Activated naive CD4-positive, alpha-beta T cell treated with anti-CD3 and anti-CD28 coated beads, Interleukin-2, amount 50 U/mL, for 24 hours (primary cell): ENCODE measurements at regions not wholly inside any gene's neighbourhood (a gene's known extent, or its start where the extent isn't known, plus 50 kb on each side); places are given as distances from the start of the nearest gene placed in this dataset.
A peak's percentile ranks its signal among the peaks of the same experiment; 100 is the strongest.

ENCODE experiments used
- H3K27ac Mint-ChIP-seq: one replicate; pipeline ENCODE4 v1.8.0; 2021; ENCODE audit warnings: mild to moderate bottlenecking, mixed read lengths
- H3K27me3 Mint-ChIP-seq: one replicate; pipeline ENCODE4 v1.8.0; 2021; ENCODE audit warnings: mixed read lengths
- H3K36me3 Mint-ChIP-seq: one replicate; pipeline ENCODE4 v1.8.0; 2021; ENCODE audit warnings: mixed read lengths
- H3K4me1 Mint-ChIP-seq: one replicate; pipeline ENCODE4 v1.8.0; 2021; ENCODE audit warnings: mixed read lengths
- H3K4me3 Mint-ChIP-seq: one replicate; pipeline ENCODE4 v1.8.0; 2021; ENCODE audit warnings: mild to moderate bottlenecking, mixed read lengths
- H3K9me3 Mint-ChIP-seq: one replicate; pipeline ENCODE4 v1.8.0; 2021; ENCODE audit warnings: mixed read lengths

DNA sequence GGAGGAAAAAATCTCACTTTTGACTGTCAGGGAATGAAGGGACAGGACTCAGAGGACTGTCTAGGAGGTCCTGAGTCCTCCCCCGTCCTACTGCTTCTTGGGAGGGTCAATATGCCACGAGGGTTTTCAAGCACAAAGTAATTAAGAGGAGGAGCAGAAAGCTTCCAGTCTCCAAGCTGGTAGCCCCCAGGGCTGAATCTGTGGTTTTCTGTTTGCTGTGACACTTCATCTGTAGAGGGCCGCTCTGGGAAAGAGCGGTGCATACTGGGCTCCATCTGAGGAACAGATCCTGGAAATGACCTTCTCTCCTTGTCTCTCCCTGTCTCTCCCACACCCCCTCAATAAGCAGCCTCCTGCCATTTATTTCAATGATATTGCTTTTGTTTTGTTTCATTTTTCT, 180.1 kb upstream of the SDK2 start:
- Mint-ChIP-seq H3K27ac (no peak overlapping the region), H3K9me3 (no peaks in the 10 kb centered on the region), H3K4me3 (no peak overlapping the region), H3K27me3 (no peaks in the 10 kb centered on the region), H3K36me3 (no peaks in the 10 kb centered on the region), H3K4me1 (peaks cover 72% of the 10 kb centered on the region)

DNA sequence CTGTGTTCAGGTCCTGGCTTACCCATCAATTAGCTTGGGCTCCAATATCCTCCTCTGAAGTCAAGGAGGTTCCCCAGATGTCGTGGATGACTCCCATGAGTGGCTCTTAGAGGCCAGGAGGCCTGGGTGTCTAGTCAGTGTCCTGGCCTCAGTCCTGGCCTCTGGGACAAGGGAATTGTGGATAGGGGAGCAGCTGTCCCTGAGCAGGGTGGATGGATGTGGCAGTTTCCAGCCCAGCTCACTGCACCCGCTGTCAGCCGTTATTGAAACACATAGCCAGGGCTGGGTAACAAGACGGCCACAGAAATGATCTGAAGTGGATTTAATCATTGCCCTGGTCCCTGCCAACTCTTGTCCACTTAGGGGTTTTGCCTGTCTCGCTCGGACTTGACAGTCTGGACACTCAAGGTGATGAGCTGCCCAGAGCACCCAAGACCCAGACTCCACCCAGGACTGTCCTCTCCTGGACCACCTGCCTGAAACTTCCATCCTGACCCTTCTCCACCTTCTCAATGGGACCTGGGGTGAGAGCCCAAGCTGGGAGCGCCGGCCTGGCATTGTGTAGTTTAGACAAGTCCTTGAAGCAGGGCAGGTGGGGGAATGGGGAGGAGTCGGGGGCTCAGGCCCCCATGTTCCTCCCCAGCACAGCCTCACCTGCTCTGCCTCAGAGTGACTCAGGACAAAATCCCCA, 182.1 kb upstream of the SDK2 start:
- Mint-ChIP-seq H3K4me1 (peaks cover 91% of the 10 kb centered on the region), H3K4me3 (no peak overlapping the region), H3K27me3 (no peaks in the 10 kb centered on the region), H3K36me3 (no peaks in the 10 kb centered on the region), H3K27ac (peak overlapping the region; percentile 93), H3K9me3 (no peaks in the 10 kb centered on the region)

DNA sequence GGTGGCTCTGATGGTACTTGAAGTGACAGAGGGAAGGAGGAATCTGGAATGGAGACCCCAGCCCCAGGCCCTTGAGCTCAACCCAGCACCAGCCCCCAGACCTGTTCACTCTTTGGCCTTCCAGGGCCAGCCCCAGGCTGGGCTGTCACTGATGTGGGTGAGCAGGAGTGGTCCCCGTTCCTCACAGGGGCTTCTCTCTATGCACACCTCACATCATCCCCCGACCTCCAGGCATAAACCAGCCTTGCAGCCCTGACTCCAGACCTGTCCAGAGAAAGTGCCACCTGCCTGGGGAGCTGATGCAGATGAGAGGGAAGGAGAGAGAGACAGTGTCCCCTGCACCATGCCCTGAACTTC, 182.6 kb upstream of the SDK2 start:
- no peak overlapping the region for H3K4me3 Mint-ChIP-seq
- peaks cover 90% of the 10 kb centered on the region for H3K4me1 Mint-ChIP-seq
- no peaks in the 10 kb centered on the region for H3K36me3 Mint-ChIP-seq
- no peaks in the 10 kb centered on the region for H3K27me3 Mint-ChIP-seq
- no peaks in the 10 kb centered on the region for H3K9me3 Mint-ChIP-seq
- peak overlapping the region; percentile 93 for H3K27ac Mint-ChIP-seq

DNA sequence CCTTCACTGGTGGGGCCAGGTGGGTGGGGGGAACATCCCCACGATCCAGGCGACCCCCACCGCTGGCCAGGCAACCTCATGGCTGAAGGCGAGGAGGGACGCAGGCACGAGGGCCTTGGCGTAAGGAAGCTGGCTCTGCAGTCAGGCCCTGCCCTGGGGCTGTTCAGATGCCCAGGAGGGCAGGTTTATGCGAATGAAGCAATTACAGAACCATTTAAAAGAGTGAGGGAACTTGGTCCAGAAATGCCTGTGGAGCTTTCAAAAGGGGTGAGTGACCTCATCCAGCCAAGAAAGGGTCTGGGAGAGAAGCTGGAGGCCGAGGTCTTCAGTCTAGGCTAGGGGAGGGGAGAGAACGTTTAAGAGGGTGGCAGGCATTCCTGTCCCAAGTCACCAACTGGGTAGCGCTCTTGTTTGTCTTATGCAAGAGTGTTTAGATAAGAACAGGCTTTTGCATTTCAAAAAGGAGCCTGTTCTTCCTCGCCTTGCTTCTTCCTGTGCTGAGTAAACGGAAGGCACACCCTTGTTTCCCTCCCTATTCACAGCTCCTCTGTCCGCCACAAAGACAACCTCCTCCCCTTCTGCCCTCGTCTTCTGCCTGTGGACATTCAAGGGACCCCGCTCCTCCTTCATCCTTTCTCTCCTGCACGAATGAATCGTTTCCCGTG, 183.5 kb upstream of the SDK2 start:
- Mint-ChIP-seq H3K27ac (peak overlapping the region; percentile 93), H3K9me3 (no peaks in the 10 kb centered on the region), H3K27me3 (no peaks in the 10 kb centered on the region), H3K4me1 (peaks cover 87% of the 10 kb centered on the region), H3K4me3 (peak overlapping the region; percentile 57), H3K36me3 (no peaks in the 10 kb centered on the region)

DNA sequence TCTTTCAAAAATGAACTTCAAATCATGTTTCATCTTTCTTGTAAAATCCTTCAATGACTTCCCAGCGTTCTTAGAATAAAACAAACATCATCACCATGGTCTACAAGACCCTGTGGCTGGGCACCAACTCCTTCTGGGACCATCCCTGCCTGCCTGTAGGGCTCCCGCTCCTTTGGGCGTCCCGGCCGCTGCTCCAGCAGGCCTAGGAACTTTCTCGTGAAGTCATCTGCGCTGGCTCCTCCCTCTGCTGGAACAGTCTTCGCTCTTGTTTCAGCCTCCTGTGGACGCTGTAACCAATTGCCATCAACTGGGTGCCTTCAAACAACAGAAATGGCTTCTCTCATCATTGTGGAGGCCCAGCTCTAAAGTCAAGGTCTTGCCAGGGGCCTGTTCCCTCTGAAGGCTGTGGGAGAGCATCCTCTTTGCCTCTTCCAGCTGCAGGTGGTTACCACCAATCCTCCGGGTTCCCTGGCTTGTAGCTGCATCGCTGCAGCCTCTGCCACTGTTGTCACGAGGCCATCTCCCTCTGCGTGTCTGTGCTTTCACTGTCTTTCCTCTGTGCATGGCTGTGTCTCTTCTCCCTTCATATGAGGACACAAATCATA, 185.5 kb upstream of the SDK2 start:
- H3K36me3 Mint-ChIP-seq: no peaks in the 10 kb centered on the region
- peak overlapping the region; percentile 14 for H3K27ac Mint-ChIP-seq
- peaks cover 80% of the 10 kb centered on the region for H3K4me1 Mint-ChIP-seq

DNA sequence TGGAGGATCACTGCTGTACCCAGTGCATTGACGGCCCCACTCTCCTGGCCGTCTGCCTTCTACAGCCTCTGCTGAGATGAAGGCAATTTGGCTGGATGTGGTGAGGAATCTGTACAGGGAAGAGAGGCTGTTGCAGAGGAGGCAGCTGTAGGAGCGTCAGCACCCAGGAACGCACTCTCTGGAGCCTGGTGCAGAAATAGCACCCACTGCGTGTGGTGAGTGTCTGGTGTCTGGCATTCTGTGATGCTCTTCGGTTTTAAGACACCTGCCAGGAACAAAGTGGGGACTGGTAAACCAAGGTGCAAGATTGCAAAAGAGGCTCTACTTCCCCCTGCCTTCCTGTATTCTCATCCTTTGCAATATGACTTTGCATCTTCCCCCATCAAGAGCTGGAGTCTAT, 187.5 kb upstream of the SDK2 start:
- Mint-ChIP-seq H3K4me1 (peaks cover 78% of the 10 kb centered on the region), H3K27ac (no peak overlapping the region), H3K27me3 (no peaks in the 10 kb centered on the region), H3K9me3 (peaks cover 2% of the 10 kb centered on the region), H3K4me3 (no peak overlapping the region), H3K36me3 (peaks cover under 1% of the 10 kb centered on the region)

More for the DNA sequence above, 185.5 kb upstream of the SDK2 start:
- Mint-ChIP-seq H3K4me3 (no peak overlapping the region), H3K27me3 (no peaks in the 10 kb centered on the region), H3K9me3 (no peaks in the 10 kb centered on the region)

DNA sequence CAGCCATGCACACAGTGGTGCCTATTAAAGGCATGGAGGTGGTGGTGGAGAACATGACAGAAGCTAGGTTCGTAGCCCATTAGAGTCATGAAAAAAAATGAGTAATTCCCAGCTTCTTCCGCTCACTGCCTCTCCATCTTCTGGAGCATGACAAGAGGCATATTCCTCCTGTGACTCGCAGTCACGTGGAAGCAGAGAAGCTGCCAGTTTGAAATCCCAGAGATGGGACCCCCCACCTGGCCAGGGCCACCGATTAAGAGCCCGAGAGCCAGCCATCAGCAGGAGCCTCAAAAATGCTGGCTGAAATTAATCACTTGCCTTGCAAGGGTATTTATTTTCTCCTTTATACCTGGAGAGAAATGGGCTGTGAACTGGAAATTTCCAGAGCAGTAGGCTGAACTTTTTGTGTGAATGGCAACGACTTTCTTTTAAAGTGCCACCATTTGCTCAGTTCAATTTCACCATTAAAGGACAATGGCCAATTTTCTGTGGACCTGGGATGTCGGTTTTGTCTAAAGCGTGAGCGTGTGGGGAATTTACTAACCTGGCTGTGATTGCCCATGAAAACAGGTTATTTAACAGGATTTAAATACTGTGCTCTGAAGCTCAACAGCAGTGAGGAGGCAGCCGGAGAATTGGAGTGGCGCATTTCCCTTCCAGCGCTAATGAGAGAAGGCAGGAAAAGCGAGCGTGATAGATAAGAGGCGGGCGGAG, 189.7 kb upstream of the SDK2 start:
- Mint-ChIP-seq H3K9me3 (peaks cover 5% of the 10 kb centered on the region), H3K4me1 (peaks cover 59% of the 10 kb centered on the region), H3K27me3 (no peaks in the 10 kb centered on the region), H3K27ac (no peak overlapping the region), H3K4me3 (no peak overlapping the region), H3K36me3 (peaks cover 3% of the 10 kb centered on the region)

DNA sequence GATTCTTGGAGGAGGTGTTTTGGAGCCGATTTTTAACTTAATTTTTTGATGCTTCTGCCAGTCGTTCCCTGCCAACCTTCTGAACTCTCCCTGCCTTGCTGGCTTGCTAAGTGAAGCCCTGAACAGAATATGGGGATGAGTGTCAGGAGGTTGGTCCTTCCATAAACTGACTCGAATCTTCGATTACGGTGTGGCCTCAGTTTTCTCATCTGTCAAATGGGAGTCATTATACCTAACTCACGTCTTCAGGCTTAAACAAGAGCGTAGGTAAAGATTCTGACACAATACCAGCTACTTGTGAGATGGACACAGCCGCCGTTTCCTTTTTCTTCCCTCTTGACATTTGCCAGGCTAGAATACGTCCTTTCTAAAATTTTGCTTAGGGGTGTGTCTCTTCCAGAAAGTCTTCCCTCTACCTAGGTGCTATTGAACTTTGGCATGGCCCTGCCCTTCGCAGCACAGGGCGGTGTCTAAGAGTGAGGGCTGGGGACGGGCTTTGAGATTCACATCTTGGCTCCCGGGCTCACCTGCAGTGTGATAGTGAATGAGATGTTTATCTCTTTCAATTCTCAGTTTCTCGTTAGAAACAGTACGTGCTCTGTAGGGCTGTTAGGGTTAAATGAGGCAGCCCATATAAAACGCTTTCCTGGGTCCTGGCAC, 190.6 kb upstream of the SDK2 start:
- Mint-ChIP-seq H3K27me3 (no peaks in the 10 kb centered on the region), H3K36me3 (peaks cover 3% of the 10 kb centered on the region), H3K9me3 (peaks cover 5% of the 10 kb centered on the region), H3K4me3 (no peak overlapping the region), H3K27ac (no peak overlapping the region), H3K4me1 (peaks cover 50% of the 10 kb centered on the region)

DNA sequence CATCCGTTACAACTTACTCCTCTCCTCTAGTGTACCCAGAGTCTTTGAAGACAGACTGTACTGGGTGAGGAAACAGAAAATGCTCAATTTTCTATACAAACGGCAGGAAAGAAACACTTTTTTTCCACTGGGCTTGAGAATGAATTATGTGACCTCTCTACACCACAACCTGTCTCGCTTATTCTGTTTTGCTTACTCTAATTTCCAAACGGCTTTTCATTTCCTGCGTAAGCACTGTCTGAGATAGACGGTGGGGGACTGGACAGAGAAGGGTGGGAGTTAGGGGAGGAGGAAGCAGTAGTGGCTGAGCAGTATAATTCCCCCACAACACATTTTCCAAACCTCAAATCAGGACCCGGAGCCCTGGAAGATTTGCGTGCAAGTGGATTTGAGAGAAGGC, 191.4 kb upstream of the SDK2 start:
- Mint-ChIP-seq H3K9me3 (peaks cover 5% of the 10 kb centered on the region), H3K27me3 (no peaks in the 10 kb centered on the region), H3K27ac (no peak overlapping the region), H3K4me1 (peaks cover 43% of the 10 kb centered on the region), H3K4me3 (peak overlapping the region; percentile 38), H3K36me3 (peaks cover 3% of the 10 kb centered on the region)

DNA sequence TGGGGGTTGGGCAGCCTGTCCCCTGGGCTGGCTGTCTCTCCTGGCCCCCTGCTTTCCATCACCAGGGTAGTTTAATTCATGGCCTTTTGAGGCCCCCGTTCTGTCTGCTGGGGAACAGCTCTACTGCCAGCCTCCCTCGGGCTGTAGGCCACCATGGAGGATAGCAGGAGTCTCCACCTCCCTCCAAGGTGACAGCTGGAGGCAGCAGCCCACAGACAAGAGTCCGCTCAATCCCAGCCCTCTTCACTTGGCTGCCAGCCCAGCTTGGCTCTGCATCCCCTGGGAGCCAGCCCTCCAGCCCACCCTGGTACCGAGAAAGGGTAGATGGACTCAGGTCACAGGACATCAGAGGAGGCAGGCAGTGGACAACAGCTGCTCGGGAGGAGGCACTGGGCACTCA, 194.6 kb upstream of the SDK2 start:
- H3K9me3 Mint-ChIP-seq: peaks cover 5% of the 10 kb centered on the region
- peaks cover 3% of the 10 kb centered on the region for H3K36me3 Mint-ChIP-seq
- no peak overlapping the region for H3K27ac Mint-ChIP-seq
- peaks cover 30% of the 10 kb centered on the region for H3K4me1 Mint-ChIP-seq
- H3K27me3 Mint-ChIP-seq: no peaks in the 10 kb centered on the region
- H3K4me3 Mint-ChIP-seq: no peak overlapping the region

DNA sequence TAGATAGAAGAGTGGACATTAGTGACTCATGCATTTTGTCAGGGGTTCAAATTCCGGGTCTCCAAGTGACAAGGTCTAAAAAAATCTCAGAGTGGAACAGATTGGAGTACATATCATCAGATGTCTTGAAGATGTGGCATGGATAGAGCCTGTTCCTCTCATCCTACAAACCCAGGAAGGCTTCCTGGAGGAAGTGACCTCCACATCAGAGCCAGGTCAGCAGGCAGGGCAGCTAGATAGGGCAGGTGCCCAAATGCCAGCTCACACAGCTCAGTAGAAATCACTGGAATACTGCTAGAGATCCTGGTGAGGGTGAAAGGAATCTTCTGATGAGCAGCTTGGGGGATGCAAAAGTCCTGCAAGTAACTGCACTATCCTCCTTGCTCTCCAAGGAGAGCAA, 196.6 kb upstream of the SDK2 start:
- Mint-ChIP-seq H3K27ac (no peak overlapping the region), H3K27me3 (no peaks in the 10 kb centered on the region), H3K4me3 (no peak overlapping the region), H3K9me3 (peaks cover 5% of the 10 kb centered on the region), H3K36me3 (peaks cover 3% of the 10 kb centered on the region), H3K4me1 (peaks cover 14% of the 10 kb centered on the region)

DNA sequence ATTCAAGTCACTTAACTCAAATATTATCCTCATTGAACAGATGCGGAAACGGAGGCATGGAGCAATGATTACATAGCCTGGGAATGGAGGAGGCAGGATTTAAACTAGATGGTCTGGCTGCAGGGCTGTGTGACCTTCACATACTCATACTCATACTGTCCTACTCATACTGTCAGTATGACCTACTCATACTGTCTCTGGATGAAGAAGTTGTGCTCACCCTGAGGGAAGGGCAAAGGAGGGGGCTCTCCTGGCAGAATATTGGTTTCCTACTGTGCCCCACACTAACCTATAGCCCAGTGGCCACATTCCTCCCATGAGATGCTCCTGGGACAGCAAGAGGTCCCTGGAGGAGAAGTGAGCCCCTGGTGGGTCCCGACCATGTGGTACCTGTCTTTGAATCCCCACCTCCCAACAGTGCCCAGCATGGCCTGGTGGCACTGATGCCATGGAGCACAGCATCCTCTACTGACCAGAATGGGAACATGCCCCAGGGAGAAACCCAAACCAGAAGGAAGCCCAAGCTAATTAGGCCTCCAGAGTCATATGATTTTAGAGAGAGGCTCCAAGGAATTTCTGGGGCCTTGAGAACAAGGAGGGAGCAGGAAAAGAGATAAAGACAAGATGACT, 197.3 kb upstream of the SDK2 start:
- peaks cover 3% of the 10 kb centered on the region for H3K36me3 Mint-ChIP-seq
- no peaks in the 10 kb centered on the region for H3K27me3 Mint-ChIP-seq
- peaks cover 9% of the 10 kb centered on the region for H3K4me1 Mint-ChIP-seq
- H3K9me3 Mint-ChIP-seq: peaks cover 4% of the 10 kb centered on the region
- H3K4me3 Mint-ChIP-seq: no peak overlapping the region
- peak overlapping the region; percentile 46 for H3K27ac Mint-ChIP-seq

DNA sequence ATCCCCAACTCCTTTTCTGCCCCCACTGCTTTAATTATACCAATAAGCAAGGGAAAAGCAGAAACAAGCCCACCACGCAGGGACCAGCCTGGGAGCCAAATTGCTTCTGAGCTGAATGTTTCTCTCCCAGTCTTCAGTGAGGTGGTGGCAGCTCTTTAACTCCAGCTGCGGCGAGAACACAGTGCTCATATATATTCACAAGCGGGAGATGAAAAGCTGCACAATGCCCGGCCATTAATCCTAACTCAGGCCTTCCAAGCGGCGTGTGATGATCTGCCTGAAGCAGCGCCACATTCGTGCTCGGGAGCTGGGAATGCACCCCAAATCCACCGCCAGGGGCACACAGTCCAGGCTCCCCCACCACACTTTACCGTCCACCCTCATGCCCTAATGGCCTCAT, 203.7 kb upstream of the SDK2 start:
- no peaks in the 10 kb centered on the region for H3K9me3 Mint-ChIP-seq
- no peaks in the 10 kb centered on the region for H3K36me3 Mint-ChIP-seq
- H3K27ac Mint-ChIP-seq: no peak overlapping the region
- H3K4me1 Mint-ChIP-seq: peaks cover 9% of the 10 kb centered on the region
- H3K27me3 Mint-ChIP-seq: no peaks in the 10 kb centered on the region
- no peak overlapping the region for H3K4me3 Mint-ChIP-seq

DNA sequence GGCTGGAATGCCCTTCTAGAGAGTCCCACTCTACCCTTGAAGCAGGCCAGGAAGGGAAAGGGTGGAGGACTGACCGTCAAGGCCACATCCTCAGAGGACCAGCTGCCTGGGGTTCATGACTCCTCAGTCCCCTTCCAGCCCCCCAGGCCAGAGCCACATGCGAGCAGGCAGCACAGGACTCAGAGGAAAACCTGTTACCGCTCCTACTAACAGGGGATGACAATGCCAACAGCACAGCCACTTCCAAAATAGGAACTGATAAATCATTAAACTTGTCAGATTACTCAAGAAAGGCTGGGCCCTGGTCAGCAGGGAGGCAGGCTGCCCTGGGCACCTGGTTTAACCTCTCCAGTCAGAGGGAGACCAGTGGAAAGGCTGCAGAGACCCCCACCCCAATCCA, 206.2 kb upstream of the SDK2 start:
- Mint-ChIP-seq H3K9me3 (peaks cover 10% of the 10 kb centered on the region), H3K36me3 (peaks cover 5% of the 10 kb centered on the region), H3K4me3 (no peak overlapping the region), H3K4me1 (peaks cover 9% of the 10 kb centered on the region), H3K27ac (no peak overlapping the region), H3K27me3 (no peaks in the 10 kb centered on the region)

DNA sequence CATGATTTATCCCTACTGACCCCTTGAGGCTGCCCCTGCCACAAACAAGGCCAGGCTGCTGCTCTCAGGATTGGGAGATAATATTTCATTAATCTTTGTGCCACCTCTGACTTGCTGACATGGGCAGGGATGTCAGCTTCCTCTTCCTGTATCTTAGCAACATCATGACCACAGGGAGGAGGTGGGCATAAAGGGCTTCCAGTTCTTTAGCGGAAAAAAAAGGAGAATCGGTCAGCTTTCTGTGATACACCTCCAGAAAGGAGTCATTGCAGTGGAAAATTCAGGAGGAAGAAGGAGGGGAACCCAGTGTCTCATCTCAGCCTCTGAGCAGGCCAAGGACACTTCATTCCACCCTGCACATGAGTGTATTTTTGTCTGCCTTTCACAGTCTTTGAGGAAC, 206.8 kb upstream of the SDK2 start:
- no peak overlapping the region for H3K27ac Mint-ChIP-seq
- peaks cover 10% of the 10 kb centered on the region for H3K9me3 Mint-ChIP-seq
- no peaks in the 10 kb centered on the region for H3K27me3 Mint-ChIP-seq
- peaks cover 9% of the 10 kb centered on the region for H3K4me1 Mint-ChIP-seq
- no peak overlapping the region for H3K4me3 Mint-ChIP-seq
- peaks cover 5% of the 10 kb centered on the region for H3K36me3 Mint-ChIP-seq
